GM19468 (cell line): ENCODE measurements at regions not wholly inside any gene's neighbourhood (a gene's known extent, or its start where the extent isn't known, plus 50 kb on each side); places are given as distances from the start of the nearest gene placed in this dataset.
"Not testable (repeated sequence)": the region's sequence is repeated elsewhere in the genome, so short reads cannot be mapped to it uniquely, and the experiment has no call there.

Source experiments
- ATAC-seq: cut with Tn5 transposase; IDR thresholded peaks from one replicate; pipeline ENCODE4 v1.9.1; 2021; ENCODE audit warnings: mild to moderate bottlenecking, moderate library complexity, moderate number of reproducible peaks; ENCODE audit not compliant: unreplicated experiment; ENCODE audit errors: extremely low read depth

GRCh38 chr1:178674559-178674958, 50.5 kb upstream of the RALGPS2 start:
- ATAC-seq, result not testable (repeated sequence)
